Superior temporal gyrus (tissue), 1 donor: ENCODE measurements at regions not wholly inside any gene's neighbourhood (a gene's known extent, or its start where the extent isn't known, plus 50 kb on each side); places are given as distances from the start of the nearest gene placed in this dataset.

Source experiments
- DNase-seq: peaks from one replicate; pipeline ENCODE4 v3.0.0-alpha.2; 2016; ENCODE audit errors: extremely low spot score

- no peak for DNase-seq
Observed at GRCh38 chr9:100959226-100959625, 69.3 kb upstream of the PLPPR1 start.
